Astrocyte (in vitro differentiated cells and primary cell): ENCODE measurements at regions not wholly inside any gene's neighbourhood (a gene's known extent, or its start where the extent isn't known, plus 50 kb on each side); places are given as distances from the start of the nearest gene placed in this dataset.

Experiments used
- CTCF ChIP-seq: IDR thresholded peaks from 2 replicates; pipeline ENCODE4 v1.5.1; 2011; ENCODE audit warnings: low read depth, mild to moderate bottlenecking, inconsistent platforms, low read length, moderate library complexity; ENCODE audit not compliant: insufficient read depth
- EZH2 ChIP-seq: IDR thresholded peaks from 2 replicates; pipeline ENCODE4 v1.6.1; 2012; ENCODE audit warnings: mild to moderate bottlenecking, low read length, inconsistent platforms; ENCODE audit not compliant: insufficient read depth

- no peak for TF ChIP-seq EZH2
- TF ChIP-seq CTCF = no peak
Observed at GRCh38 chr13:24610956-24611355, 69.3 kb upstream of the ATP12A start.
